Cardiac fibroblast (primary cell): ENCODE measurements at regions not wholly inside any gene's neighbourhood (a gene's known extent, or its start where the extent isn't known, plus 50 kb on each side); places are given as distances from the start of the nearest gene placed in this dataset.
"Not testable (repeated sequence)": the region's sequence is repeated elsewhere in the genome, so short reads cannot be mapped to it uniquely, and the experiment has no call there.

Experiments used
- DNase-seq, 2 donors: peaks; one replicate each; pipeline versions ENCODE4 v3.0.0 to v3.0.0-alpha.2; 2010; ENCODE audit warnings: low read depth in 2 of 2
- H3K4me3 ChIP-seq, 2 donors: replicated peaks in 1 of 2; 1 replicate in 1 of 2; 2 replicates in 1 of 2; pipeline ENCODE4 v1.5.1; 2011; ENCODE audit warnings: low read depth in 2 of 2, low read length in 2 of 2, mild to moderate bottlenecking in 2 of 2, moderate library complexity in 1 of 2
- TF ChIP-seq, protein P1 (sequence below): IDR thresholded peaks from one replicate; pipeline ENCODE4 v1.5.1; 2011; ENCODE audit warnings: low read depth, mild to moderate bottlenecking, low read length, inconsistent platforms

DNA sequence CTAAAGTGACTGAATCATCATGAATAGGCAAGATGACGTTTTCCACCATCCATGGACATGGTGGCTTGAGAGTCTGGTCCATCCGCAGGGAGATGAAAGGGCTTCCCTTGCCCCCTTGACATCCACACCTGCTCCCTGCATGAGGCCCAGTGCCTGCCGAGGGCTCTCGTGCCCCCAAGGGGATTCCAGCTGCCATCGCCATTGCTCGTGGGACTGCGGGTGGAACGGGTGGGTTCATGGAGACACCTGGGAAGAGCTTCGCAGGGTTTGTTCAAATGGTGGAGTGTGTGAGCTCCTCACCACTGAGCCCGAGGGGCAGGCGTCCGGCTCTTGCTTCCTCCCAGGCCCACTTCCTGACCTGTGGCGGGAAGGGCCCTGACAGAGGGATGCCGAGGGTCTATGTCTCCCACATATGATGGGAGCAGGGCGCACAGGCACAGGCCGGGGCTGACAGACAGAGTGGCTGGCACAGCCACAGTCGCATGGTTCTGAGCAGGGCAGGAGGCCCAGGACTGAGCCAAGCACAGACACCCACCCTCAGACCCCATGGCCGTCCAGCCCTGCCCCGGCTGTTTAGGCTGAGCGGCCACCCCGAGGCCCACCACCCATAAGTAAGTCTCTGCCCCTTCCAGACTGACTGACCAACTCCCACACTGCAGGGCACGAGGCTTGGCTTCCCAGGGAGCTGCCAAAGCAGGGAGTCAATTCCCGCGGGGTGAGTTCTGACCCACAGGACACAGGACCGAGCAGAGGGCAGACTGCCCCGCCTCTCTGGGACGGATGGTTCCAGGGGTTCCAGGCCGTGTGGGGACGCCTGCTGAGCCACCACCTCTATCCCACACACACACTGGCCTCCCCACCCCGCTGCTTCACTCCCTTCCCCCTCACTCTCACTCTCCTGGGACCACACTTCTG lies 70.0 kb upstream of the PPP1R26 start:
- no peak for DNase-seq
- TF ChIP-seq, protein P1, sequence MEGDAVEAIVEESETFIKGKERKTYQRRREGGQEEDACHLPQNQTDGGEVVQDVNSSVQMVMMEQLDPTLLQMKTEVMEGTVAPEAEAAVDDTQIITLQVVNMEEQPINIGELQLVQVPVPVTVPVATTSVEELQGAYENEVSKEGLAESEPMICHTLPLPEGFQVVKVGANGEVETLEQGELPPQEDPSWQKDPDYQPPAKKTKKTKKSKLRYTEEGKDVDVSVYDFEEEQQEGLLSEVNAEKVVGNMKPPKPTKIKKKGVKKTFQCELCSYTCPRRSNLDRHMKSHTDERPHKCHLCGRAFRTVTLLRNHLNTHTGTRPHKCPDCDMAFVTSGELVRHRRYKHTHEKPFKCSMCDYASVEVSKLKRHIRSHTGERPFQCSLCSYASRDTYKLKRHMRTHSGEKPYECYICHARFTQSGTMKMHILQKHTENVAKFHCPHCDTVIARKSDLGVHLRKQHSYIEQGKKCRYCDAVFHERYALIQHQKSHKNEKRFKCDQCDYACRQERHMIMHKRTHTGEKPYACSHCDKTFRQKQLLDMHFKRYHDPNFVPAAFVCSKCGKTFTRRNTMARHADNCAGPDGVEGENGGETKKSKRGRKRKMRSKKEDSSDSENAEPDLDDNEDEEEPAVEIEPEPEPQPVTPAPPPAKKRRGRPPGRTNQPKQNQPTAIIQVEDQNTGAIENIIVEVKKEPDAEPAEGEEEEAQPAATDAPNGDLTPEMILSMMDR = no peak
- H3K4me3 ChIP-seq = no peak overlapping the region

DNA sequence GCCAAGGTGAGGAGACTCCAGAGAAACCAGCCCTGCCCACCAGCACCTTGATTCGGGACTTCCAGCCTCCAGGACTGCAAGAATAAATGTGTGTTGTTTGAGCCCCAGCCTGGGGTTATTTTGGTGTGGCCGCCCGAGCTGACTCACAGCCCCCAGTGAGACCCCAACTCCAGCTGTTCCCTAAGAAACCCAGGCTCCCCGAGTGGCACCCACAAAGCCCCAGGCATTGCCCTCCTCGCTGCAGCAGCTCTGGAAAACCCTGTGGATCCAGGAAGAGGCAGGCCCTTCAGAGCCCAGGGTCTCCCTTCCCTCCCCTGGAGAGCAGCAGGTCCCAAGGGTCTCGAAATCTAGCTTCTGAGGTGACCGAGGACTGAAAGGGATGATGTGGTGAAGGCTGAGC lies 69.2 kb upstream of the PPP1R26 start:
- TF ChIP-seq, protein P1 = no peak
- DNase-seq = no peak
- no peak overlapping the region for H3K4me3 ChIP-seq

DNA sequence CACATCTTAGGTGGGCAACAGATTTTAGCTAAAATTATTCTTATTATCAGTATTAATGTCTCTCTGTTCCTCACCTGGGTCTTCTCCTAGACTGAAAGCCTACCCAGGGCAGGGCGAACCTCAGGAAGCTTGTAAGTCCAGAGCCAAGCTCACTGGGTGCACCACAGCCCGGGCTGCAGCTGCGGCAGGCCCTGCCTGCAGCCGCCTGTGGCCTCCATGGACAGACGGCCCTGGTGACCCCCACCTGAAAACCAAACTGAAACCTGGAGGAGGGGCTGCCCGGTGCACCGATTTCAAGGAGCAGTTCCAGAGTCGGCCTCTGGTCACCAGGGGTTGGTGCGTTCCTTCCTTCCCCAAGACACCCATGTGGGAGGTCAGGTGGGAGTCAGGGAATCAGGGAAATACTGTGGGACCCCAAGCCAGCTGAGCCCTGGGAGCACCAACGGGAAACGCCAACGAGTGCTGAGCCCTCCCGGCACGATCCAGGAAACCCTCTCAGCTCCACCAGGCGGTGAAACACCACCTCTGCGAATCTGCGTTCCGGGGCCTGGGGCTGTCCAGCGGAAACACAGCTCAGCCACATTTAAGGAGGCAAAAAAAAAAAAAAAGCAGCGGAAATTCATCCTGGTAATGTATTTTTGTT lies 68.6 kb upstream of the PPP1R26 start:
- H3K4me3 ChIP-seq = no peak overlapping the region
- TF ChIP-seq, protein P1 = no peak
- DNase-seq = no peak

DNA sequence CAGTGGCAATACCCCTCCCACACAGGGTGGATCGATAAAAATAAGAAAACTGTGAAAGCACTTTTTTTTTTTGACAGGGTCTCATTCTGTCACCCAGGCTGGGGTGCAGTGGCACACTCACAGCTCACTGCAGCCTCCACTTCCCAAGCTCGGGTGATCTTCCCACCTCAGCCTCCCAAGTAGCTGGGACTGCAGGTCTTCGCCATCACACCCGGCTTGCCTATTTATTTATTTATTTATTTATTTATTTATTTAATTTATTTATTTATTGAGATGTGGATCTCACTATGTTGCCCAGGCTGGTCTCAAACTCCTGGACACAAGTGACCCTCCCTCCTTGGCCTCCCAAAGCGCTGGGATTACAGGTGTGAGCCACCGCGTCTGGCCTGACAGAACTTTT lies 68.0 kb upstream of the PPP1R26 start:
- H3K4me3 ChIP-seq, DNase-seq: not testable (repeated sequence)

DNA sequence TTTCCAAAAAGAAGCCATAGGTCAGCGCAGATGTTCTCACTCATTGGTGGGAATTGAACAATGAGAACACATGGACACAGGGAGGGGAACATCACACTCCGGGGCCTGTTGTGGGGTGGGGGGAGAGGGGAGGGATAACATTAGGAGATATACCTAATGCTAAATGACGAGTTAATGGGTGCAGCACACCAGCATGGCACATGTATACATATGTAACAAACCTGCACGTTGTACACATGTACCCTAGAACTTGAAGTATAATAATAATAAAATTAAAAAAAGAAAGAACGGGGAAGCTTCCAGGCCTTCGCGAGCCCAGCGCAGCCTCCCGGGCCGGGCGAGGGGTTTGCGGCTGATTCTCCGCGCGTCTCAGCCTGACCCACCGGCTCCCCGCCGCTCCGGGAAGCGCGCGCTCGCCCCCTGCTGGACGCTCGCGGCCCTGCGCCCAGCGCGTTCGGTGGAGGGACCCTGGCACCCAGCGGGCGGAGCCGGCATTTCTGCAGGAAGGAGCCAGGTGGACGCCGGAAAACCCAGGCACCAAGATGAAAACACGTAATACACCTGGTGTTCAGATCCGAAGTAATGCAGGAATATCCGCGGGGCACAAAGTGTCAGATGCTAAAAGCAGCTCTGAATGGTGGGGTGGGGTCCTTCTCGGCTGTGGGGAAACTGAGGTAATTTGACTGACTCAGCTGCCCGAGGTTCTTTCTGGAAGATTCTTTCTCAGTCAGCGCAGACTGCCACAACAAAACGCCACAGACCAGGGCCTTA lies 67.1 kb upstream of the PPP1R26 start:
- DNase-seq = peak; percentile 61 to 62
- TF ChIP-seq, protein P1 = peak; percentile 72
- H3K4me3 ChIP-seq = not testable (repeated sequence)

DNA sequence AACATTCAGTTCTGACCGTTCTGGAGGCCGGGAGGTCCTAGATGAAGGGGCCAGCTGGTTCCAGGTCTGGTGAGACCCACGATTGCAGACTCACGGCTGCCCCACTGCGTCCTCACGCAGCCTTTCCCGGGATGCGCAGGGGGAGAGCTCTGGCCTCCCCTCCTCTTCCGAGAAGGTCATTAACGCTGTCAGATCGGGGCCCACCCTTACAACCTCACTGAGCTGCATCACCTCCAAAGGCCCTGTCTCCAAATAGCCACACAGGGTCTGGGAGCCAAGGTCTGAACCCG lies 66.6 kb upstream of the PPP1R26 start:
- H3K4me3 ChIP-seq = no peak overlapping the region
- TF ChIP-seq, protein P1 = no peak
- DNase-seq = no peak

DNA sequence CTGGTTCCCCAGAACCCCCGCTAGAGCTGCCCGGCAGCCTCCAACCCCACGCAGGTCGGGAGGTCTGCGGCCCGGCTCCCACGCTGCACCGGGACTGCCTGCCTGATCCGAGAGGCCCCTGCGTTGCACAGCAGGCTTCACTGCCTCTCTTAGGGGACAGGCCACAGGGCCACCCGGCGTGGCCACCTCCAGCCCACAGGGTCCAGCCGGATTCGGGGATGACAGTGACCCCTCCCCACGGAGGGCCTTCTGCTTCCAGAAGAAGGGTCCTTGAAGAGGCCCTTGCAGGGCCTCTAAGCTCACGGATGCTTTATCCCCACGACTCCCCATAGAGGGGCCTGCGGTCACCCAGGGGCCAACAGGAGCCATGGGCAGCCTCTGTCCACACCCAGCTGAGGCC lies 66.1 kb upstream of the PPP1R26 start:
- TF ChIP-seq, protein P1 = no peak
- no peak overlapping the region for H3K4me3 ChIP-seq
- DNase-seq = no peak
